Limb (tissue), 2 donors: ENCODE measurements at regions not wholly inside any gene's neighbourhood (a gene's known extent, or its start where the extent isn't known, plus 50 kb on each side); places are given as distances from the start of the nearest gene placed in this dataset.
"Not testable (repeated sequence)": the region's sequence is repeated elsewhere in the genome, so short reads cannot be mapped to it uniquely, and the experiment has no call there.

Source experiments
- DNase-seq, 2 donors: peaks; one replicate each; pipeline ENCODE4 v3.0.0-alpha.2; 2016; ENCODE audit errors: extremely low spot score in 2 of 2

DNA sequence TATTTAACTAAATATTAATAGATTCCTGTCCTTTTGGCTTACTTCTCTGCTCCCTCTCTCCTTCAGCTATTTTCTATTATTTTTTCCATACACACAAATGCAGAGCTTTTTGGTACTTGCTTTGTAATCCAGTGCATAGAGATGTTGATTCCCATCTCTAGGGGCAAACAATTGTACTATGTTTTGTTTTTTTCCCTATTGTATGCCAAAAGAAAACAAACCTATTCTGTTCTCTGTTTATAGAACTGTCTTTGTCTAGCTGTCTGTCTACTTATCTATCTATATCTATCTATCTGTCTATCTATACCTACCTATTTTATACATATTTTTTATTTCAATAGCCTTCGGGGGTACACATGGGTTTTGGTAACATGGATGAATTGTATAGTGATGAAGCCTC, 121.6 kb upstream of the LIFR start:
- DNase-seq, result no peak

DNA sequence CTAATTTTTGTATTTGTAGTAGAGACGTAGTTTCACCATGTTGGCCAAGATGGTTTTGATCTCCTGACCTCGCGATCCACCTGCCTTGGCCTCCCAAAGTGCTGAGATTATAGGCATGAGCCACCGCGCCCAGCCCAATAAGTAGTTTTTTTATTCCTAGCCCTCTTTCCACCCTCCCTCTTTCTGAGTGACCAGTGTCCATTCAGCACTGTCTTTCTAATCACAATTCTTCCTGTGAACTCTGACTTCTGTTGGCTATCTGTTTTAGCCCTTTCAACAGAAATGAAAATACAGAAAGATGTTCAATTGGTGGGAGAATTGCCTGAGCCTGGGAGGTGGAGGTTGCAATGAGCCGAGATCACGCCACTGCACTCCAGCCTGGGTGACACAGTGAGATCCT, 122.3 kb upstream of the LIFR start:
- not testable (repeated sequence) for DNase-seq

DNA sequence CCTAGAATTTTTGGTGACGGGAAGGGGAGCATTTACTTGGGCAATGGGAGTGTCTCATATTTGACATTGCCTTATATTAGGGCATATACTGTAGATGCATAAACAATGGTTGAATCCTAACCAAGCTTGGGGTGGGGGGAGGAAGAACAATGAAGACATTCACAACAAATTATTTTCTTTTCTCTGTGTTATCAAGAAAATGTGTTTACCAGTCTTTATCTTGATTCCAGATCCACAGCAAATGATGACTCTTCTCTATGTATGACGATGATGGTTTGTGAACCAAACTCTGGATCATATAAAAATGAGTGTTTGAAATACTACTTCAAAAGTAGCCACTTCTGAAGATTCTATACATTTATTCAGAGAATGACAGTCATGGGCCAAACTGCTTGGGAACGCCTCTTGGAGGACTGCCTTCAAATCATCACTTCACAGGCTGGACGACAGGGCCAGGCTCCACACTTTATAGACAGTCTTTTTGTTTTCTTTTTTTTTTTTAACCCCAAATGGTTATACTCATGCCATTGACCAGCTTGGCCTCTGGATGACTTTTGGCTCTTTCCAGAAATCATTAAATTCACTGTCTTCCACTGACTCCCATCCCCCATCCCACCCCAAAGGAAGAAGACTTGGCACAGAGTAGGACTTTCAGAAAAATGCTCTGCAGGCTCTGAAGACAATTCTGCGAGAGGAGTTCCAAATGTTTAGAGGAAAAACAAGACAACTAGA, 123.8 kb upstream of the LIFR start:
- DNase-seq, result peak in 1 of 2 donors; percentile 55

DNA sequence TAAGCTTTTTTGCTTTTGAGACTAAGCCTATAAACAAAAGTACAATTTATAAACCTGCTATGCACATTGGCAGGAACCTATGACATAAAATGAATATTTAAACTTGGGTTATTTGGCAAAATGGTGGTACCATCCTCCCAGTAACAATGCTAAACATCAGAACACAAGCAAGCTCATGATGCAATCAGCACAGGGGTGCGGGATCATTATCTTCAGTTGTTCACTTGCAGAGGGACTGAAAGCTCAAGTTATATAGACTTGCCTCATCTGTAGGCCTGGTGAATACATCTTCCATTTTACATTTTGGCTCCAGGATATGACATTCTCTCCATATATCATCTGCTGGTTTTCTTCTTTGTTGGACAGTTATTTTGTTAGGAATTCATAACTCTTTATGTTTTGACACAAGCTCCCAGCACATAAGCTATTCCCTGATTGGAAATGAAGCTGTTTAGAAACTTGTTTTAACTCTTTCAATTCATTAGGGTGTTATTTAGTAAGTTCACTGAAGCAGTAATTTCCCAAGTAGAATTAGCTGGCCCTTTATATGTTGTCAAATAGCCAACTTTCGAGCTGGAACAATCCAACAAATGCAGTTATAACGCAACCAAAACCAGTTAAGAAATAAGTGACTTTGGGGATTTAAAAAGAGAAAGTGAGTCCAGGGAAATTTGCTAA, 124.7 kb upstream of the LIFR start:
- DNase-seq, result no peak

DNA sequence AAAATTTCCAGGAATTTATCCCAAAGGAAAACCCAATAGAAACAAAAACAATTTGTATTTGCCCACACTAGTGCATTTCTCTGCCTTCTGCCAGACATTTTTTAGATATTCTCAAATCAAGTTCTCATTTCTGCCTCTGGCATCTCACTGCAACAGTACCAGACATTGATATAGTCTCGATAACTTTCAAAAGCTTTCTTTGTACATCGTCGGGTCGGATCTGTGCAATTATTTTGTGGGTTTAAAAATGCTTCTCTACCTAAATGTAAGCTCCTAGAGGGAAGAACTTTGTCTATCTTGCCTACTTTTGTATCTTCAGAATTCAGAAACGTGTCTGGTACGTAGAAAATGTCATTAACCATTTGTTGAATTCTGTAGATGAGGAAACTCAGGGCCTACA, 125.5 kb upstream of the LIFR start:
- no peak for DNase-seq

DNA sequence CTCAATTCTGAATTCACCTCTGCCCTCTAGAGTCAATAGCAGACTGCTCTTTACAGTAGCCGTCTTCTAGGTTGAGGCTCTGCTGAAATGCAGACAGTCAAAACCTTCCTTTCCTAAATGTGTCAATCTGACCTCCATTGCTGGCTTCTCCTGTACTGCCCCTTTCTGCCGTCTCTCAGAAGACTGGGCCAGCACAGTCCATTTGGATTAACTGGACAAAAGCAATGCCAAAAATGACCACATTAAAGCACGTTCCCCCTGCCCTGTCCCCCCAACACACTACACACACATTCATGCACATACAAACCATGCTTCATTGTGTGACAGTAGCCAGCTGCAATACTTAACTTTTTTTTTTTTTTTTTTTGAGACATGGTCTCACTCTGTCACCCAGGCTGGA, 130.2 kb upstream of the LIFR start:
- no peak for DNase-seq

DNA sequence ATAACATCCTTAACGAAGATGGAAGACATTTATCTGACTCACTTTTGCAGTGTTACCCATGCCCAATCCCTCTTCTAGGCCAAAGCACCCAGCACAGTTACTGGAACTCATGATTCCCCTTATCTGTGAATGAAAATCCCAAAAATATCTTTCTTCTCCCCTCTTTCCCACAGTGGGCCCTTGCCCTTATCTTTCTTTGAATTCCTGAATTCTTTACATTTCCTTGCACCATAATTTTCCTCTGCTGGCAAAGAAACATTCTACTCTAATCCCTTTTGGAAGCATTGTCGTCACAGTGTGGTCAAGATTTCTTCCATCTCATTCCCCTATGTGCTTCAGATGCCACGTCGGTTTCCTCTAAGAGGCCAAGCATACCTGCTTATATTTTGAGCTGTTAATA, 135.9 kb upstream of the LIFR start:
- no peak for DNase-seq

DNA sequence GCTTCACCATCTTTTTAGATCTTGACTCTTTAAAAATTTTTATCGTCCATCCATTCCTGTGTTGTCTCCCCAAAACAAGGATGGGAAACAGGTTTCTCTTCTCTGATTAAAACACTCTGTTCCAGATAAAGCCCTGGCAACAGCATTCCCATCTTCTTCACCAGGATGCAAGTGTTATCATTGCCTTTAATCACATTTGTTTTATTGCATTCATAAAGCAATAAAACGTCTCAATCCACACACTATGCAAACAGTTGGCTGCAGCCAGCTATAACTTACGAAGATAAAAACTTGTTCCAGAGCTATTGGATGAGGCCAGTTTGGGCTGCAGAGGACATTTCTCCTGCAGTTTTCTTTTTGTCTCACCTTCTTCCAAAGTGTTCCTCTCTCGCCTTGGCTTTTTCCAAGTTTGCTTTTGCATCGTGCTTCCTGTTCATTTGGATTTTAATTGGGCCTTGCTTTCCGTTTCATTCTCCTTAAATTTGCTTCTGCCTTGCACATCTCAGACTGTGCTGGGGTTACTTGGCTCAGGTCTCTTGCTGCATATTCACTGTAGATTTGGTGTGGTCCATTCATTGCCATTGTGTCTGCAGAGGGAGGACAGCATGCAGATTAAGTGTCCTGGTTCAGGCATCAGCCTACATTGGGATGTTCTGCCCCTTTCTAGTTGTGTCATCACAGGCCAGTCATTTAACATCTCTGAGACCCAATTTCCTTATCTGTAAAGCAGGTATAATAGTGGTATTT, 136.5 kb upstream of the LIFR start:
- DNase-seq, result no peak

DNA sequence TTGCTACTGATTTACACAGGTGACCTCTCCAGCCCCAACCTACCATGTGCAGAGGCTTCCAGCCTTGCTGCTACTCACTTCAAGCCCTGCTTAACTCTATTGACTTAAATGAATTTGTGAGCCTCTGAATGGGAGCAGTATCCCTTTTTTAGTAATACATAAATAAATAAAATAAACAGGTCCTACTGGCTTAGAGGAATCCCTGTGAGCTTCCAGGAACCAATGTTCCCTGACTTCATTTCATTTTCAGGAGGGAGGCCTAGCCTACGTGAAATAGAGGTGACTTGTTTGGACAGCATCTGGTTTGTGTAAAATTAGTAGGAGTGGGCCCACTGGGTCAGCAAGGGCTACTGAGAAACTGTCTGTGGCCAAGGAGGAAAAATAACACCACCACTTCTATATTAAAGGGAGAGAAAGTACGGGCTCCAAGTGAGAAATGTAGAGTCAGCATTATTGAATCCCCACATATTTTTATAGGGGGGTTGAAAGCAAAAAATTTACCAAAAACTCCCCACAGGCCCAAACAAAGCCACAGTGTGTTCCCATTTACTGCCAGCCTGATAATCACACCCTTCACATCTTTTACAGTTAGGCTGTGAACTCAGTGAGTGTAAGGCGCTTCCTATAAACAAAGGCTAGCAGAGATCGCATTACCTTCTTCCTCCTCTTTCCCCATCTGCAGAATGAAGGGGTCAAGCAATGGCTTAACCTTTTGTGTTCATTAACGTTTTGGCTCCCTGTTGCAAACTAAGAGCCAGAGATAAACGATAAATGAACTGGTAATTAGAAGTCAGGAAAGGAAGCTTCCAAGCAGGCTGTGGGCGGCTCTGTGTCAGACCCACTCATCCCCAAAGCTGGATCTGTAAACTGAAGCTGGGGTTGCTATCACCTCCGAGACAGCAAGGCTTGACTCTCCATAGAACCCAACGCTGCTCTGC, 138.8 kb upstream of the LIFR start:
- no peak for DNase-seq

DNA sequence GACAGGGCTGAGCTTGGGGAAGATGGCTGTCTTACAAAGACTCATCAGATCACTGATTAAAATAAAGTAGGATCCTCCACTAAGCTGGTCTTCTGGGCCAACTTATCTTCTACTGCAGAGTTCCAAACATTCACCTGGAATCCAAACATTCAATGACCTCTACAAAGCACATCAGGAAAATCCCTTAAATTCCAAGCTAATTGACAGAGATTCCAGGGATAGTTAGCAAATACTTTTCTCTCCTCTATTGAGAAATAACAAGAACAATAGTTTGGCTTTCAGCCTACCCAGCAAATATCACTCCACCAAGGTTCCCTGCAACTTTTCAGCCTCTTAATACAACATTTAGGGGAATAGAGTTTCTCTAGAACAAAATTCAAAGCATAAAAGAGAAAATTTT, 140.6 kb upstream of the LIFR start:
- DNase-seq, result no peak

DNA sequence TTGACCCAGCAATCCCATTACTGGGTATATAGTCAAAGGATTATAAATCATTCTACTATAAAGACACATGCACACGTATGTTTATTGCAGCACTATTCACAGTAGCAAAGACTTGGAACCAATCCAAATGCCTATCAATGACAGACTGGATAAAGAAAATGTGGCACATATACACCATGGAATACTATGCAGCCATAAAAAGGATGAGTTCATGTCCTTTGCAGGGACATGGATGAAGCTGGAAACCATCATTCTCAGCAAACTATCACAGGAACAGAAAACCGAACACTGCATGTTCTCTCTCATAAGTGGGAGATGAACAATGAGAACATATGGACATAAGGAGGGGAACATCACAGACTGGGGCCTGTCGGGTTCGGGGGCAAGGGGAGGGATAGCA, 140.3 kb upstream of the OSMR start:
- DNase-seq, result not testable (repeated sequence)

DNA sequence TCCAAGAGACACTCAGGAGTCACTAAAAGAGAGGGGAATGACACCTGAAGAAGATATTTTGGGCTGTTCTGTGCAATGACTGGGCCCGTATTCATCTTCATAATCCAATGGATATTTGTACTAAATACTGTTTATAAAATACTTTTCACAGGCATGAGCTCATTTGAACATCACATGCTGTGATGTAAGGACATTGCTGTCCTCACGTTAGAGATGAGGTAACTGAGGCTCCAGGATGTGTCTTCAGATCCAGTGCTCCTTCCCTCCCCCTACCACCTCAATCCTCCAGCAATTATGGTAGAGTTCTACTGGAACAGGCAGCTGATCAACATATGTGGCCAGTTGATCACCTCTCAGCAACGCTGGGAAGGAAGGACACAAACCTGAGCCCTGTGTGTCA, 139.4 kb upstream of the OSMR start:
- DNase-seq, result no peak

DNA sequence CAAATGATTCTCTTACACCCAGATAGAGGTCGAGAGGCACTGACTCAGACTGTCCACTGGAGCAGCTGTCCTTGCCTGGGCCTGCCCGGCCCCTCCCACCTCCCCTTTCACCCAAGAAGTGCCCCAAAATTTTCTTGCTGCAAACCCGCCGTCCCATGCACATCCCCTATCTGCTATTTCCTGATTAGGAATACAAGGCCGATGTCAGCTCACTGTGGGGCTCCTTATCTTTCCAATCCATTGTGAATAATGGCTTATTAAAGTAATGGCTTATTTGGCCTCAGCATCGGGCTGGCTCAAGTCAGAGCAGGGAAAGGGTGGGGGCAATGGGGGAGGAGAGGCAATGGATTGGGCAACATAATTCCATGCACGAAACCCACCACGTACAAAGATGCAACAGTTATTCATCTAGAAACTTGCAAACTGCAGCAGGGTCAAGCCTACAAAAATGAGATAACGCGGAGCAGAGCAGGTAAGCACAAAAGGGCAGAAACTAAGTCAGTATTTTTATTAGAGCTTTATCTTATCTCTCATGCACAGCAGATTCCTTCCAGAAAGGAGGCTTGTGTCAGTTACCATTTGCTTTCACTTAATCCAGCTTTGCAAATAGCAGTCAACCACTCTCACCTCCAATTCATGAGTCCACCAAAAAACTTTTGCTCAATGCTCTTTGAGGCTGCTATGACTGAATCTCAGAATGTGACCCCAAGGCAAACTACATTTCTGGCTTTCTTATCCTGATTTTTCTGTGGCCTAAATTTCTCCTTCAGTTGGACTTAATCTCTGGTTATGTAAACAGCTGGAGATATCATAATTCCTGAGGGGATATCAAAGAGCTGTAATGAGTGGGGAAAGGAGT, 138.2 kb upstream of the OSMR start:
- no peak for DNase-seq

DNA sequence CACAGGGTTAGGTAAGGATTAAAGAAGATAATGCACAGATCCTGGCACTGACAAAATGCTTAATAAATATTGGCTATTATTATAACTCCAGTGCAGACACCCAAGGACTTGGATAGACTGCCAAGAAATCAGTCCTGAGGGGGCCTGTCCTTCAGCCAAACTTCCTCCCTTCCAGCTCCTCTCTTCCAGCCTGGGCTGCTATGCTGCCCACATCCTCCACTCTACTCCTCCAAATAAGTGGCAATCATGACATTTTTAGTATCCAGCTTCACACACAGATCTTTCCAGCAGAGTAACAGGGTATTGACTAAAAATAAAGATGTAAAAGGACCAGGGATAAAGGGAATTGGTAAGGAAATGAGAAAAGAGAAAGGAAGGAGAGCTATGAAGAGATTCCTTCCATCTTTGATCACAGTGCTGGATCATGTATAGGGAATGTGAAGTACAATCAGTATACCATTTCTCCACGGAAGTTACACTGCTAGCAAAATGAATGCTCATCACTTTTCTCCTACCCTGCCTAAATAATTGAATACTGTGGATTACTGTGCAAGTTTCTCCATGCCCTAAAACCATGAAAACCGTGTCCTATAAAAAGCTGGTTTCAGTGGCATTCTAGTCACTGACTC, 136.0 kb upstream of the OSMR start:
- no peak for DNase-seq

DNA sequence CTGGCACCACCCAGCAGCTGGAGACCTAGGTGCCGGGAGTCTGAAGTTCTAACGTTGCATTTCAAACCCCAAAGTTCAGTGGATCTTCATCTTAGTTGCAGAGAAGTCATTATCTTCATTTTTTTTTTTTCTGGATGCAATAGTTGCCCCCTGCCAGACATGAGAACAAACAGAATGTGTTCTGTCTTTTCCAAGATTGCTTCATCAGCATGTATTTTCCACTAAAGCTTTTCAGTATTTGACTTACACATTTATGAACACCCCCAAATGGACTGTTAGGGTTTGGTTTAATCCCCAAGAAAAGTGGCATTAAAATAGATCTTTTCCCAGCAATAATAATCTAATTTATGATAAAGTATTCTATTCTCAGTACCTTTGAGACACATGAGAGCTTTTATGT, 135.2 kb upstream of the OSMR start:
- DNase-seq, result no peak

DNA sequence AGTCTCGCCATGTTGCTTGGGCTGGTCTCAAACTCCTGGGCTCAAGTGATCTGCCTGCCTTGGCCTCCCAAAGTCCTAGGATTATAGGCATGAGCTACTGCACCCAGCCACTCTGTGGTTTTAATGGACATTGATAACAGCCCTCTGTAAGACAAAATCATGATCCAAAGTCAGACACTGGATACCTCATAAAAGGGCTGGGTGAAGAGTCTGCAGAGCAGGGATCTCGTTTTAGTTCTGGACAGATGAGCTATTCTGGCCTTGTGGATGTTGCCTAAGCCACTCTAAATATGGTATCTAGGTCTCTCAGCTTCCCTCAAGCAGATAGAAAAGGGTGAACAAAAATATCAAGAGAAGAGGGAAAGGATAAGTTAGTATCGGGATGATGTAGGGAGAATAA, 133.4 kb upstream of the OSMR start:
- no peak for DNase-seq

DNA sequence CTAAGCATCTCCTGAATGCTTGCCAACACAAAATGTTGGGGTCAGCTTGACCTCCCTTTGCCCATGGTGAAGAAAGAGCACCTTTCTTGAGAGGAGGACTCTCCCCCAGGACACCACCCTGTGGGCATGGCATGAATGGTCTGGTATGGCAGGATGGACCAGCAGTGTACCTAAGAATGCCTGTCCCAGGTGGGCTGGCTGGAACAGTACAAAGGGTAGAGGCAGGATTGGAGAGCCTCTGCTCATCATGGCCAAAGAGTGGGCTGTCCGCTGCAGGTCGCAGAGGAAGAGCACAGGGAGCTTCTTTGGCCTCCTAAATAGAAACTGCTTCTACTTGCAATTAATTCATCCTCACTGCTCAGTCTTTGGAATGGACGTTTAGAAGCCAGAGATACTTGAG, 131.6 kb upstream of the OSMR start:
- no peak for DNase-seq

DNA sequence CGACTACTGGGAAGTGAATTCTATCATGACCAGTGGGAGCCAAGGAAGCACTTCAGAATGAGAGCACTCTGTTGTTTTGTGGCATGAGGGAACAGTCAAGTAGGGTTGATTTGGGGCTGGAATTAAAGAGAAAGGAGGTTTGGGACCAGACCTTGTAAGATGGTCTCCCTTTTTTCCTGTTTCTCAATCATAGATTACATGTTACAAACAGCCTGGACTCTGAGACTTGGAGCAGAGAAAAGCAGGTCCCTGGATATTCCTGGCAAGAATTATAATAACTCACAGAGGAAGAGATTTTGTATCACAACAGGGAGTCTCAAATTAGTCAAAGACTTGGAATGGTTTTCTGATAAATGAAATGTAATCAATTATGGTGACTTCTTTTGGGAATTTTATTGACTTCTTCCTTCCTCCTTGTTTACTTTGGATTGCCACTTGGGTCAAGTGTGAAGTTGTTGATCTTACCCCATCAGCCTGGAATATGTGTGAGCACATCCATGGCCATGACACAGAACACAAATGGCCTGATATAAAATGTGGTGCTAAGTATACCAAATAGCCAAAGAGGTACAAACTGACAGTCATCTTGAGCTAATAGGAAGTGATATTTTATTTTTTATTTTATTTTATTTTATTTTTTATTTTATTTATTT, 131.0 kb upstream of the OSMR start:
- no peak for DNase-seq

DNA sequence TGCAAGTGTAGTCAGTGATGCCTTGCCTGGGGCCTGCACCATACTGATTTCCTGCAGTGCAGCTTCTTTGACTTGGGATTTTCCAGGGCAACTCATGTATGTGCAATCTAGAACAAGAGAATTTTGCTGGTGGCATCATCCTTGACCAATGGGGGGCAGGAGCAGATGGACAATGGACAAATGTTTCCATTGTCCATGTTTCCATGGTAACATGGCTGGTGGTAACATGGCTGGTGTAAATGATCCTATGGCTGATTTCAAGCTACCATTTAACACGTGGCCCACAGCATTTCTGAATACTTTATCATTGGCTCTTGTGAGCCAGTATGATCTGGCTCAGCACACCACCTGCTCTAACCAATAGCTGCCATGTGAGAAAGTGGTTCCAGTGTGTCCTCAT, 130.1 kb upstream of the OSMR start:
- no peak for DNase-seq

DNA sequence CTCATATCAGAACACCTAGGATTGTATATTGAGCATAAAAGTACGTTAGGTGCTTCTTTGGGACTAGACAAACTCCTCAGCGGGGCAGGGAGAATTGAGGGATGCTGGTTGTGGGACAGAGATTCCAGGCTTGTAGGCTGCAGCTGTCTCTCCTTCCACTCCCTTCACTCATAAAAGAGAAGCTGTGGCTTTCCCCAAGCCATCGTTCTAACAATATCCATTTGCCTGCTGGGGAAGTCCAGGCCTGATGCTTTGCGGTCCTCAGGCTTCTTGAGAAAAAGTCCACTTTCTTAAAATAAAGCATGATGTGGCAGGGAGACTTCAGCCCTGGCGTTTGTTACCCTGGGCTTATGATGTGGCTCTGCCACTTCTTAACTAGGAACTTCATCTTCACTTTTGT, 129.3 kb upstream of the OSMR start:
- no peak for DNase-seq
